Esophagus muscularis mucosa (tissue), 4 donors: ENCODE measurements at regions not wholly inside any gene's neighbourhood (a gene's known extent, or its start where the extent isn't known, plus 50 kb on each side); places are given as distances from the start of the nearest gene placed in this dataset.

ENCODE experiments used
- DNase-seq: peaks from one replicate; pipeline ENCODE4 v3.0.0-alpha.2; 2017; ENCODE audit errors: extremely low spot score
- H3K27ac ChIP-seq, 4 donors: fragments of 200-600 bp; sonication (generic); replicated peaks in 1 of 4; 1 replicate in 3 of 4; 2 replicates in 1 of 4; pipeline ENCODE4 v1.5.1; 2016 to 2019; ENCODE audit warnings: mild to moderate bottlenecking in 1 of 4
- H3K27me3 ChIP-seq, 4 donors: fragments of 200-600 bp; sonication (generic); one replicate each; pipeline versions ENCODE4 v1.5.1 to v1.6.0; 2016 to 2019
- H3K36me3 ChIP-seq, 4 donors: fragments of 200-600 bp; sonication (generic); one replicate each; pipeline ENCODE4 v1.5.1; 2016 to 2019
- H3K4me1 ChIP-seq, 4 donors: fragments of 200-600 bp; sonication (generic); one replicate each; pipeline ENCODE4 v1.5.1; 2016 to 2019
- H3K4me3 ChIP-seq, 4 donors: fragments of 200-600 bp; sonication (generic); 1 replicate in 2 of 4; 2 replicates in 2 of 4; pipeline ENCODE4 v1.5.1; 2016 to 2019; ENCODE audit warnings: mild to moderate bottlenecking in 4 of 4, moderate library complexity in 1 of 4
- H3K9me3 ChIP-seq, 4 donors: fragments of 200-600 bp; sonication (generic); 1 replicate in 3 of 4; 2 replicates in 1 of 4; pipeline ENCODE4 v1.5.1; 2016 to 2019
- CTCF ChIP-seq, 3 experiments: fragments of 200-600 bp in 2 of 3; fragments of 450-650 bp in 1 of 3; sonication (generic) in 2 of 3; IDR thresholded peaks; one replicate each; pipeline ENCODE4 v1.5.1; 2017 to 2019; ENCODE audit warnings: antibody characterized with exemption in 3 of 3, mild to moderate bottlenecking in 2 of 3, moderate library complexity in 1 of 3
- EP300 ChIP-seq: sonication (generic); formaldehyde crosslinking; IDR thresholded peaks from one replicate; pipeline ENCODE4 v1.6.1; 2017; ENCODE audit warnings: antibody characterized with exemption
- POLR2A ChIP-seq: fragments of 450-650 bp; IDR thresholded peaks from one replicate; pipeline ENCODE4 v1.6.1; 2017; ENCODE audit warnings: antibody characterized with exemption, moderate library complexity, mild to moderate bottlenecking, low read depth
- POLR2AphosphoS5 ChIP-seq, 2 donors: sonication (generic); formaldehyde crosslinking; IDR thresholded peaks; one replicate each; pipeline ENCODE4 v1.6.1; 2017; ENCODE audit warnings: antibody characterized with exemption in 2 of 2
- WGBS: methylation state at CpG from one replicate; pipeline ENCODE4 v1.1.5; 2018; 5-methylcytosine and 5-hydroxymethylcytosine counted together
- intact Hi-C: fragments of 100-400 bp; cut with DNase I; formaldehyde crosslinking; loops from one replicate; pipeline ENCODE4 v1.15.1; 2023

GRCh38 chr7:63037242-63037641 lies 961.4 kb upstream of the ZNF722 start:
- whole genome bisulfite sequencing: 65% methylated on average over 6 of the region's 6 CpGs
- H3K4me3 ChIP-seq: no peak overlapping the region
- H3K4me1 ChIP-seq: no peaks in the 10 kb centered on the region
- H3K27ac ChIP-seq: no peak overlapping the region
- TF ChIP-seq EP300 (no peak), CTCF (IDR thresholded peaks at IDR 0.05) (no peak), POLR2AphosphoS5 (IDR thresholded peaks at IDR 0.05) (no peak), POLR2A (no peak)
- no peak for DNase-seq
- H3K27me3 ChIP-seq: no peaks in the 10 kb centered on the region
- no peaks in the 10 kb centered on the region for H3K36me3 ChIP-seq
- H3K9me3 ChIP-seq: peaks cover 0 to 16% (median 0%) of the 10 kb centered on the region in 4 donors
- intact Hi-C loops: no loop called here

DNA sequence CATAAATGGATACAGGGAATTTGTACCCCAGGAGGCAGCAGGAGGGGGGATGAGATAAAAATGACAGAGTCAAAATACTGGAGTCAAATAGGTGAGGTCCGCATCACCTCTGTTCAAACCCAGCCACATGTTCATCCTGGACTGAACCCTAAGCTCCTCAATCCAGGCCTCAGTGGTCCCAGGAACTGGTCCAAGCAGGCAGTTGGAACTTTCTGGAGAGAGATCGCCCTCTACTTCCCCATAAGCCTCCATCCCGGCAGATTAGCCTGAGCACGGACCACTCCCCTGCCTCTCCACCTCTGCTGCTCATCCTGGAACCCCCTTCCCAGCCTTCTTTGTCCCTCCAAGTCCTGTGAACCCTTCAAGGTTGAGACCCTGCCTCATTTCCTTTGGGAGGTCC lies 959.7 kb upstream of the ZNF722 start:
- no peak overlapping the region for H3K27ac ChIP-seq
- no peak for TF ChIP-seq POLR2A
- no peak for TF ChIP-seq POLR2AphosphoS5 (IDR thresholded peaks at IDR 0.05)
- no peak overlapping the region for H3K4me3 ChIP-seq
- DNase-seq: no peak
- WGBS: 88% methylated on average over 4 of the region's 4 CpGs
- intact Hi-C loops: no loop called here
- H3K27me3 ChIP-seq: no peaks in the 10 kb centered on the region
- H3K36me3 ChIP-seq: no peaks in the 10 kb centered on the region
- no peaks in the 10 kb centered on the region for H3K4me1 ChIP-seq
- H3K9me3 ChIP-seq: peaks cover 0 to 19% (median 0%) of the 10 kb centered on the region in 4 donors

GRCh38 chr7:63039882-63040281 lies 958.8 kb upstream of the ZNF722 start:
- DNase-seq: no peak
- Histone ChIP-seq H3K4me1 (no peaks in the 10 kb centered on the region), H3K9me3 (peaks cover 0 to 26% (median 2%) of the 10 kb centered on the region in 4 donors), H3K27me3 (no peaks in the 10 kb centered on the region), H3K4me3 (no peak overlapping the region), H3K36me3 (no peaks in the 10 kb centered on the region), H3K27ac (no peak overlapping the region)
- intact Hi-C loops: no loop called here
- WGBS: 90% methylated on average over 8 of the region's 8 CpGs
- TF ChIP-seq CTCF (IDR thresholded peaks at IDR 0.05) (no peak), POLR2AphosphoS5 (IDR thresholded peaks at IDR 0.05) (no peak), POLR2A (no peak), EP300 (no peak)

GRCh38 chr7:63040336-63040735 lies 958.3 kb upstream of the ZNF722 start:
- TF ChIP-seq POLR2A (no peak), CTCF (IDR thresholded peaks at IDR 0.05) (no peak)
- DNase-seq: no peak
- no peaks in the 10 kb centered on the region for H3K27me3 ChIP-seq
- no peaks in the 10 kb centered on the region for H3K4me1 ChIP-seq
- intact Hi-C loops: no loop called here
- H3K9me3 ChIP-seq: peaks cover 0 to 26% (median 2%) of the 10 kb centered on the region in 4 donors
- WGBS: 81% methylated on average over 12 of the region's 12 CpGs
- no peaks in the 10 kb centered on the region for H3K36me3 ChIP-seq
- H3K27ac ChIP-seq: no peak overlapping the region
- H3K4me3 ChIP-seq: no peak overlapping the region

GRCh38 chr7:63040966-63041610 lies 957.6 kb upstream of the ZNF722 start:
- Histone ChIP-seq H3K36me3 (no peaks in the 10 kb centered on the region), H3K4me1 (no peaks in the 10 kb centered on the region), H3K4me3 (no peak overlapping the region), H3K27me3 (no peaks in the 10 kb centered on the region), H3K9me3 (peaks cover 0 to 26% (median 2%) of the 10 kb centered on the region in 4 donors), H3K27ac (no peak overlapping the region)
- TF ChIP-seq POLR2AphosphoS5 (IDR thresholded peaks at IDR 0.05): no peak
- no peak for TF ChIP-seq EP300
- no peak for TF ChIP-seq POLR2A
- no peak for TF ChIP-seq CTCF (IDR thresholded peaks at IDR 0.05)
- WGBS: 47% methylated on average over 4 of the region's 12 CpGs
- intact Hi-C loops: no loop called here
- DNase-seq: no peak
